ENCODE measurements at regions not wholly inside any gene's neighbourhood (a gene's known extent, or its start where the extent isn't known, plus 50 kb on each side); places are given as distances from the start of the nearest gene placed in this dataset.

- Histone ChIP-seq H3K4me1 (ENCODE audit: insufficient read depth, low read length) (no peaks in the 10 kb centered on the region), H4K8ac (replicated peaks; ENCODE audit: insufficient read length, low read depth, low read length) (no peak overlapping the region), H3K18ac (ENCODE audit: insufficient read length, low read depth, low read length) (no peak overlapping the region), H3K23ac (ENCODE audit: insufficient read length, low read depth, low read length) (no peak overlapping the region), H2BK12ac (ENCODE audit: insufficient read length, low read depth, low read length) (no peak overlapping the region), H3K23me2 (ENCODE audit: insufficient read length, low read depth, low read length, poor library complexity, severe bottlenecking) (no peaks in the 10 kb centered on the region), H3K27me3 (ENCODE audit: insufficient read depth, low read length) (no peaks in the 10 kb centered on the region), H2BK5ac (ENCODE audit: insufficient read length, low read length) (no peak overlapping the region), H3K9me3 (ENCODE audit: control insufficient read depth, low read depth, low read length) (no peaks in the 10 kb centered on the region), H3T11ph (ENCODE audit: low read length) (no peak overlapping the region), H3K79me2 (ENCODE audit: insufficient read depth, low read length) (no peaks in the 10 kb centered on the region), H2BK20ac (ENCODE audit: low read depth, low read length, poor library complexity, severe bottlenecking) (no peak overlapping the region), H3K4ac (ENCODE audit: low read depth, low read length) (no peak overlapping the region), H3K79me1 (ENCODE audit: insufficient read depth, low read depth, low read length, poor library complexity, severe bottlenecking) (no peaks in the 10 kb centered on the region), H4K91ac (ENCODE audit: insufficient read length, low read depth, low read length) (no peak overlapping the region), H2AK5ac (ENCODE audit: insufficient read length, low read length) (no peak overlapping the region), H3K56ac (ENCODE audit: insufficient read length, low read depth, low read length) (no peak overlapping the region), H3K27ac (ENCODE audit: insufficient read length, low read depth, low read length) (no peak overlapping the region), H3K9ac (ENCODE audit: extremely low read depth, insufficient read length, low read length) (no peak overlapping the region), H2BK120ac (ENCODE audit: low read depth, low read length, poor library complexity, severe bottlenecking) (no peak overlapping the region), H4K5ac (ENCODE audit: insufficient read length, low read depth, low read length) (no peak overlapping the region), H3K14ac (ENCODE audit: insufficient read depth, low read length) (no peak overlapping the region), H3K4me2 (ENCODE audit: insufficient read depth, insufficient read length, low read length) (no peak overlapping the region), H2BK15ac (ENCODE audit: low read depth, low read length) (no peak overlapping the region), H2AFZ (ENCODE audit: low read length) (no peak overlapping the region), H4K20me1 (ENCODE audit: control insufficient read depth, insufficient read depth, insufficient read length) (no peaks in the 10 kb centered on the region)
- Mint-ChIP-seq H3K9me3 (no peaks in the 10 kb centered on the region), H3K4me3 (no peak overlapping the region), H3K36me3 (ENCODE audit: insufficient read depth in 1 of 3, low read depth in 3 of 3) (no peaks in the 10 kb centered on the region), H3K4me1 (peaks cover 2 to 5% of the 10 kb centered on the region in 2 experiments; a peak in 3 of 4 replicates), H3K27ac (no peak overlapping the region), H3K27me3 (ENCODE audit: low read depth) (no peaks in the 10 kb centered on the region; the same call in none of the 2 replicates)
- no peak for TF ChIP-seq CTCF (conservative IDR thresholded peaks at IDR 0.05)
- DNase-seq = no peak
- no CpG with 5 or more reads among the region's 9 CpGs for WGBS (ENCODE audit: extremely low coverage, insufficient read length, low lambda C conversion rate)
Observed at GRCh38 chr2:104933151-104933917, 79.4 kb downstream of the POU3F3 start.
